ENCODE measurements at regions not wholly inside any gene's neighbourhood (a gene's known extent, or its start where the extent isn't known, plus 50 kb on each side); places are given as distances from the start of the nearest gene placed in this dataset.

- no peak for TF ChIP-seq CTCF (conservative IDR thresholded peaks at IDR 0.05; ENCODE audit: low read depth, low read length)
- H3K4me3 ChIP-seq (ENCODE audit: low read length) = no peak overlapping the region
- no peak for DNase-seq (ENCODE audit: low read depth)
Observed at GRCh38 chr18:75563150-75563549, 135.6 kb upstream of the SMIM21 start.

- no peak for DNase-seq (ENCODE audit: low read depth)
- no peak for TF ChIP-seq CTCF (conservative IDR thresholded peaks at IDR 0.05; ENCODE audit: low read depth, low read length)
- no peak overlapping the region for H3K4me3 ChIP-seq (ENCODE audit: low read length)
Observed at GRCh38 chr18:75562216-75562615, 134.7 kb upstream of the SMIM21 start.

GRCh38 chr18:75558790-75559189, 131.3 kb upstream of the SMIM21 start:
- no peak overlapping the region for H3K4me3 ChIP-seq (ENCODE audit: low read length)
- TF ChIP-seq CTCF (conservative IDR thresholded peaks at IDR 0.05; ENCODE audit: low read depth, low read length) = no peak

GRCh38 chr18:75556841-75557240, 129.3 kb upstream of the SMIM21 start:
- TF ChIP-seq CTCF (conservative IDR thresholded peaks at IDR 0.05; ENCODE audit: low read depth, low read length) = no peak
- no peak overlapping the region for H3K4me3 ChIP-seq (ENCODE audit: low read length)
- DNase-seq (ENCODE audit: low read depth) = no peak

More at GRCh38 chr18:75558790-75559189, 131.3 kb upstream of the SMIM21 start:
- DNase-seq (ENCODE audit: low read depth) = no peak

- H3K4me3 ChIP-seq (ENCODE audit: low read length) = no peak overlapping the region
- DNase-seq (ENCODE audit: low read depth) = no peak
- no peak for TF ChIP-seq CTCF (conservative IDR thresholded peaks at IDR 0.05; ENCODE audit: low read depth, low read length)
Observed at GRCh38 chr18:75554644-75555185, 127.2 kb upstream of the SMIM21 start.

- DNase-seq (ENCODE audit: low read depth) = no peak
- no peak overlapping the region for H3K4me3 ChIP-seq (ENCODE audit: low read length)
- TF ChIP-seq CTCF (conservative IDR thresholded peaks at IDR 0.05; ENCODE audit: low read depth, low read length) = no peak
Observed at GRCh38 chr18:75554176-75554575, 126.7 kb upstream of the SMIM21 start.

- no peak overlapping the region for H3K4me3 ChIP-seq (ENCODE audit: low read length)
- no peak for DNase-seq (ENCODE audit: low read depth)
- TF ChIP-seq CTCF (conservative IDR thresholded peaks at IDR 0.05; ENCODE audit: low read depth, low read length) = no peak
Observed at GRCh38 chr18:75553021-75553420, 125.5 kb upstream of the SMIM21 start.

All from retinal pigment epithelial cell (primary cell).